Gastrocnemius medialis (tissue), 4 donors: ENCODE measurements at regions not wholly inside any gene's neighbourhood (a gene's known extent, or its start where the extent isn't known, plus 50 kb on each side); places are given as distances from the start of the nearest gene placed in this dataset.

Experiments used
- CTCF ChIP-seq, 5 experiments: fragments of 450-650 bp in 3 of 5; fragments of 200-600 bp in 2 of 5; sonication (generic) in 2 of 5; IDR thresholded peaks in 4 of 5; conservative IDR thresholded peaks in 1 of 5; 1 replicate in 4 of 5; 2 replicates in 1 of 5; pipeline ENCODE4 v1.5.1; 2016 to 2019; ENCODE audit warnings: antibody characterized with exemption in 5 of 5, mild to moderate bottlenecking in 3 of 5, moderate library complexity in 3 of 5
- POLR2A ChIP-seq, 2 donors: fragments of 450-650 bp; IDR thresholded peaks; one replicate each; pipeline ENCODE4 v1.6.1; 2017; ENCODE audit warnings: antibody characterized with exemption in 2 of 2, mild to moderate bottlenecking in 2 of 2, moderate library complexity in 2 of 2

- TF ChIP-seq CTCF (IDR thresholded peaks at IDR 0.05 in 4 of 5, conservative IDR thresholded peaks at IDR 0.05 in 1 of 5) (no peak), POLR2A (IDR thresholded peaks at IDR 0.05) (no peak)
These were observed 123.0 kb upstream of the CTBP2 start for GRCh38 chr10:125283191-125283835.
